ENCODE measurements at regions not wholly inside any gene's neighbourhood (a gene's known extent, or its start where the extent isn't known, plus 50 kb on each side); places are given as distances from the start of the nearest gene placed in this dataset.

- TF ChIP-seq MAX (IDR thresholded peaks at IDR 0.05) (no peak), RXRA (IDR thresholded peaks at IDR 0.05) (no peak), FOXA1 (IDR thresholded peaks at IDR 0.05) (no peak), EGR1 (IDR thresholded peaks at IDR 0.05; ENCODE audit: low read depth in 2 of 2) (no peak), SP1 (IDR thresholded peaks at IDR 0.05) (no peak), ZBTB33 (IDR thresholded peaks at IDR 0.05) (no peak), HNF4G (IDR thresholded peaks at IDR 0.05) (no peak), GABPA (IDR thresholded peaks at IDR 0.05 in 1 of 2, conservative IDR thresholded peaks at IDR 0.05 in 1 of 2) (no peak), ATF3 (IDR thresholded peaks at IDR 0.05) (no peak), HNF4A (conservative IDR thresholded peaks at IDR 0.05) (no peak), TAF1 (conservative IDR thresholded peaks at IDR 0.05) (no peak), JUND (IDR thresholded peaks at IDR 0.05) (no peak), REST (IDR thresholded peaks at IDR 0.05) (no peak), NR2F2 (IDR thresholded peaks at IDR 0.05) (no peak)
- Histone ChIP-seq H3K9me3 (ENCODE audit: control insufficient read depth in 4 of 4, low read length in 3 of 4) (no peaks in the 10 kb centered on the region), H3K9ac (ENCODE audit: low read depth in 1 of 2, low read length in 2 of 2) (no peak overlapping the region), H3K27me3 (ENCODE audit: control insufficient read depth in 4 of 4, insufficient read depth in 4 of 4, low read length in 3 of 4) (peaks cover 0 to 5% (median 0%) of the 10 kb centered on the region in 4 donors), H3K4me1 (ENCODE audit: control insufficient read depth in 4 of 4, insufficient read depth in 4 of 4, low read length in 3 of 4) (no peaks in the 10 kb centered on the region), H3K27ac (ENCODE audit: low read depth in 1 of 2, low read length in 2 of 2) (no peak overlapping the region), H3K36me3 (ENCODE audit: control insufficient read depth in 4 of 4, insufficient read depth in 3 of 4, low read depth in 1 of 4, low read length in 3 of 4) (no peaks in the 10 kb centered on the region), H3K4me3 (ENCODE audit: low read depth in 1 of 3, low read length in 3 of 3) (no peak overlapping the region)
- DNase-seq (ENCODE audit: low spot score), result no peak
- 72% methylated on average over 6 of the region's 6 CpGs for WGBS
These were observed 523.4 kb downstream of the FAT4 start for GRCh38 chr4:125838202-125838601.

GRCh38 chr4:125838924-125839323 lies 524.2 kb downstream of the FAT4 start:
- no peaks in the 10 kb centered on the region for H3K9me3 ChIP-seq (ENCODE audit: control insufficient read depth in 4 of 4, low read length in 3 of 4)
- no peak overlapping the region for H3K9ac ChIP-seq (ENCODE audit: low read depth in 1 of 2, low read length in 2 of 2)
- TF ChIP-seq YY1 (IDR thresholded peaks at IDR 0.05), result no peak
- no peak for TF ChIP-seq GABPA (IDR thresholded peaks at IDR 0.05 in 1 of 2, conservative IDR thresholded peaks at IDR 0.05 in 1 of 2)
- TF ChIP-seq CTCF (IDR thresholded peaks at IDR 0.05; ENCODE audit: low read depth, low read length, missing input control), result no peak
- TF ChIP-seq EGR1 (IDR thresholded peaks at IDR 0.05; ENCODE audit: low read depth in 2 of 2), result no peak
- TF ChIP-seq HNF4G (IDR thresholded peaks at IDR 0.05), result no peak
- no peak for TF ChIP-seq RXRA (IDR thresholded peaks at IDR 0.05)
- TF ChIP-seq FOXA2 (IDR thresholded peaks at IDR 0.05), result no peak
- TF ChIP-seq RAD21 (IDR thresholded peaks at IDR 0.05), result no peak
- no peak for TF ChIP-seq ZBTB33 (IDR thresholded peaks at IDR 0.05)
- no peak for TF ChIP-seq ATF3 (IDR thresholded peaks at IDR 0.05)
- TF ChIP-seq SP1 (IDR thresholded peaks at IDR 0.05), result no peak
- no peak for TF ChIP-seq TAF1 (conservative IDR thresholded peaks at IDR 0.05)
- no peak for TF ChIP-seq JUND (IDR thresholded peaks at IDR 0.05)

More at GRCh38 chr4:125838924-125839323, 524.2 kb downstream of the FAT4 start:
- Histone ChIP-seq H3K27me3 (ENCODE audit: control insufficient read depth in 4 of 4, insufficient read depth in 4 of 4, low read length in 3 of 4) (peaks cover 0 to 5% (median 0%) of the 10 kb centered on the region in 4 donors), H3K27ac (ENCODE audit: low read depth in 1 of 2, low read length in 2 of 2) (no peak overlapping the region), H3K4me1 (ENCODE audit: control insufficient read depth in 4 of 4, insufficient read depth in 4 of 4, low read length in 3 of 4) (no peaks in the 10 kb centered on the region), H3K4me3 (ENCODE audit: low read depth in 1 of 3, low read length in 3 of 3) (no peak overlapping the region), H3K36me3 (ENCODE audit: control insufficient read depth in 4 of 4, insufficient read depth in 3 of 4, low read depth in 1 of 4, low read length in 3 of 4) (no peaks in the 10 kb centered on the region)
- no peak for DNase-seq (ENCODE audit: low spot score)
